ENCODE measurements at regions not wholly inside any gene's neighbourhood (a gene's known extent, or its start where the extent isn't known, plus 50 kb on each side); places are given as distances from the start of the nearest gene placed in this dataset.

DNA sequence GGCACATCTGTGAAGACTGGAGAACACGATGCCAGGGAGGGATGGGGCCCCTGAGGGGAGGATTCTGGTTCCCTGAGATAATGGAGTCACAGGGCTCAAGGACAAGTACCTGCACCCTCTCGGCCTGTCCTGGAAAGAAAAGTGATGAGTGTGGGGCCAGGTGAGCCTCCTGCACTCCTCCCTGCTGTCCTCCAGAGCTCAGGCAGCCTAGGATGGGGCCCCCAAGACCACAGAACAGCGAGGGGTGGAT, 101.3 kb upstream of the TNRC6C start:
- Histone ChIP-seq H2AFZ (ENCODE audit: low read length) (no peak overlapping the region), H3K27me3 (ENCODE audit: control insufficient read depth in 3 of 3, insufficient read depth in 3 of 3, low read depth in 1 of 3, low read length in 3 of 3) (peaks cover 0 to 5% (median 0%) of the 10 kb centered on the region in 3 experiments), H3K14ac (ENCODE audit: low read length) (no peak overlapping the region), H3K4me3 (ENCODE audit: low read length in 2 of 2) (no peak overlapping the region), H2BK12ac (ENCODE audit: low read length) (no peak overlapping the region), H3K27ac (replicated peaks; ENCODE audit: low read length) (no peak overlapping the region), H3K4ac (ENCODE audit: low read length) (no peak overlapping the region), H2BK120ac (ENCODE audit: low read depth, low read length) (no peak overlapping the region), H3K79me1 (ENCODE audit: low read depth, low read length) (no peaks in the 10 kb centered on the region), H3K4me1 (ENCODE audit: control insufficient read depth in 2 of 2, insufficient read depth in 1 of 2, low read depth in 1 of 2, low read length in 2 of 2) (peaks cover 0 to 4% of the 10 kb centered on the region in 2 donors), H3K9me3 (replicated peaks in 1 of 2; ENCODE audit: control insufficient read depth in 2 of 2, insufficient read depth in 1 of 2, low read depth in 1 of 2, low read length in 2 of 2) (peaks cover 0 to 3% of the 10 kb centered on the region in 2 donors), H3K23ac (ENCODE audit: low read depth, low read length, poor library complexity) (no peak overlapping the region), H2AK5ac (ENCODE audit: low read depth, low read length) (peak overlapping the region; percentile 79), H4K91ac (ENCODE audit: low read depth, low read length, poor library complexity) (no peak overlapping the region), H2BK15ac (ENCODE audit: low read length) (no peak overlapping the region), H3K4me2 (ENCODE audit: insufficient read depth, low read length, poor library complexity, severe bottlenecking) (no peak overlapping the region), H4K8ac (ENCODE audit: low read depth, low read length) (no peak overlapping the region), H2BK5ac (ENCODE audit: low read length) (no peak overlapping the region), H3K9ac (ENCODE audit: low read depth, low read length, poor library complexity) (no peak overlapping the region), H3K36me3 (replicated peaks in 1 of 2; ENCODE audit: control insufficient read depth in 2 of 2, insufficient read depth in 2 of 2, low read length in 2 of 2) (no peaks in the 10 kb centered on the region), H3K18ac (ENCODE audit: low read length) (peak overlapping the region; percentile 22)
- no peak for DNase-seq (ENCODE audit: low spot score)
- WGBS, 2 donors (ENCODE audit: extremely low coverage in 2 of 2, insufficient read length in 2 of 2, insufficient replicate concordance in 1 of 2), result no CpG with 5 or more reads among the region's 3 CpGs

DNA sequence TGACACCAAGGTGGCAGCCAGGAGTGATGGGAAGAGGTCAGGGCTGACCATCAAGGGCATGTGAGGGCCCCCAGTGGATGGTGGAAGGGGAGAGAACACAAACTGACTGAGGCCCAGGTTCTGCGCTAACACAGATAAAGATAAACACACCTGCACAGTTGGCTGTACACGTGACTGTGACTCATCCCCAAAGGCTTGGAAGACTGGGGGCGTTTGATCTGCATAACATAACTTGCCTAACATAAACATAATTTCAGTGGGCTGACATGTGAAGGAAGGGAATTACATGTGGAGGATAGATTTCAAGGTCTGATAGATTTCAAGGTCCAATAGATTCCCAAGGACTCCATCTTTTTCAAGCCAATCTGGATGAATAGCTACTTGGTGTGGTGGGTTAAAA, 100.9 kb upstream of the TNRC6C start:
- WGBS, 2 donors (ENCODE audit: extremely low coverage in 2 of 2, insufficient read length in 2 of 2, insufficient replicate concordance in 1 of 2), result no CpG with 5 or more reads among the region's 3 CpGs

DNA sequence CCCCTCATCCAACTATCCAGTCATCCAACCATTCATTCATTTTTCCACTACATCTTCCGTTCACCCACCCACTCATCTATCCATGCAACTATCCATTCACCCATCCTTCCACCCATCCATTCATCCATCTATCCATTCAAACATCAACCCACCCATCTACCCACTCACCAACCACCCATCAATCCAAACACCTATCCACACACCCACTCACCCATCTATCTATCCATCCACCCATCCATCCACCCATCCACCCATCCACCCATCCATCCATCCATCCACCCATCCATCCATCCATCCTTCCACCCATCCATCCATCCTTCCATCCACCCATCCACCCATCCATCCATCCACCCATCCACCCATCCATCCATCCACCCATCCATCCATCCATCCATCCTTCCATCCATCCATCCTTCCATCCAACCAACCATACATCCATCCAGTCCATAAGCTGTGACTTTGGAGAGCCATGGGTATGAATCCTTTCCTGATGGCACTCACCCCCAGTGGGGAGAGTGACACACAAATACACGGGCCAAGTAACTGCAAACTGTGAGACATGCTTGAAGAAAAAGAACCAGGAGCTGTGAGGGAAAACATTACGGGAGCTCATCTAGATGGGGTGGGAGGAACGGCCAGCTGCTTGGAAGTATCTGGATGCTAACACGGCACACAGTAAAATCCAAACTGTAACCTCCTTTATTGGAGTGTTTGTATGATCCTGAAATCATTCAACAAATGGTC, 100.0 kb upstream of the TNRC6C start:
- H3K36me3 ChIP-seq (replicated peaks in 1 of 2; ENCODE audit: control insufficient read depth in 2 of 2, insufficient read depth in 2 of 2, low read length in 2 of 2), result no peaks in the 10 kb centered on the region
- no peaks in the 10 kb centered on the region for H3K4me1 ChIP-seq (ENCODE audit: control insufficient read depth in 2 of 2, insufficient read depth in 1 of 2, low read depth in 1 of 2, low read length in 2 of 2)
- H4K91ac ChIP-seq (ENCODE audit: low read depth, low read length, poor library complexity), result no peak overlapping the region
- H2BK5ac ChIP-seq (ENCODE audit: low read length), result no peak overlapping the region
- no peak overlapping the region for H2AFZ ChIP-seq (ENCODE audit: low read length)
- no peak overlapping the region for H3K14ac ChIP-seq (ENCODE audit: low read length)
- no peak overlapping the region for H3K4me2 ChIP-seq (ENCODE audit: insufficient read depth, low read length, poor library complexity, severe bottlenecking)
- no peak overlapping the region for H3K4ac ChIP-seq (ENCODE audit: low read length)
- H3K23ac ChIP-seq (ENCODE audit: low read depth, low read length, poor library complexity), result no peak overlapping the region
- no peak overlapping the region for H3K18ac ChIP-seq (ENCODE audit: low read length)
- no peak overlapping the region for H3K27ac ChIP-seq (replicated peaks; ENCODE audit: low read length)
- no peak overlapping the region for H2BK12ac ChIP-seq (ENCODE audit: low read length)
- H3K27me3 ChIP-seq (ENCODE audit: control insufficient read depth in 3 of 3, insufficient read depth in 3 of 3, low read depth in 1 of 3, low read length in 3 of 3), result peaks cover 0 to 5% (median 0%) of the 10 kb centered on the region in 3 experiments
- no peak overlapping the region for H2BK120ac ChIP-seq (ENCODE audit: low read depth, low read length)
- 100% methylated on average over 1 of the region's 5 CpGs; no CpG with 5 or more reads in 1 of the 2 donors for WGBS, 2 donors (ENCODE audit: extremely low coverage in 2 of 2, insufficient read length in 2 of 2, insufficient replicate concordance in 1 of 2)
- H3K4me3 ChIP-seq (ENCODE audit: low read length in 2 of 2), result no peak overlapping the region
- no peak overlapping the region for H2AK5ac ChIP-seq (ENCODE audit: low read depth, low read length)
- H2BK15ac ChIP-seq (ENCODE audit: low read length), result no peak overlapping the region
- DNase-seq (ENCODE audit: low spot score), result no peak
- no peak overlapping the region for H3K9ac ChIP-seq (ENCODE audit: low read depth, low read length, poor library complexity)
- no peak overlapping the region for H4K8ac ChIP-seq (ENCODE audit: low read depth, low read length)
- H3K79me1 ChIP-seq (ENCODE audit: low read depth, low read length), result no peaks in the 10 kb centered on the region
- peaks cover 0 to 3% of the 10 kb centered on the region in 2 donors for H3K9me3 ChIP-seq (replicated peaks in 1 of 2; ENCODE audit: control insufficient read depth in 2 of 2, insufficient read depth in 1 of 2, low read depth in 1 of 2, low read length in 2 of 2)

More for the DNA sequence above, 100.9 kb upstream of the TNRC6C start:
- H3K27me3 ChIP-seq (ENCODE audit: control insufficient read depth in 3 of 3, insufficient read depth in 3 of 3, low read depth in 1 of 3, low read length in 3 of 3), result peaks cover 0 to 5% (median 0%) of the 10 kb centered on the region in 3 experiments
- no peak overlapping the region for H3K4me2 ChIP-seq (ENCODE audit: insufficient read depth, low read length, poor library complexity, severe bottlenecking)
- H3K27ac ChIP-seq (replicated peaks; ENCODE audit: low read length), result no peak overlapping the region
- H3K4me1 ChIP-seq (ENCODE audit: control insufficient read depth in 2 of 2, insufficient read depth in 1 of 2, low read depth in 1 of 2, low read length in 2 of 2), result no peaks in the 10 kb centered on the region
- no peaks in the 10 kb centered on the region for H3K36me3 ChIP-seq (replicated peaks in 1 of 2; ENCODE audit: control insufficient read depth in 2 of 2, insufficient read depth in 2 of 2, low read length in 2 of 2)
- no peak overlapping the region for H3K4ac ChIP-seq (ENCODE audit: low read length)
- H2AK5ac ChIP-seq (ENCODE audit: low read depth, low read length), result no peak overlapping the region
- H3K9me3 ChIP-seq (replicated peaks in 1 of 2; ENCODE audit: control insufficient read depth in 2 of 2, insufficient read depth in 1 of 2, low read depth in 1 of 2, low read length in 2 of 2), result peaks cover 0 to 3% of the 10 kb centered on the region in 2 donors
- H2BK15ac ChIP-seq (ENCODE audit: low read length), result no peak overlapping the region
- H2BK12ac ChIP-seq (ENCODE audit: low read length), result no peak overlapping the region
- H3K14ac ChIP-seq (ENCODE audit: low read length), result no peak overlapping the region
- DNase-seq (ENCODE audit: low spot score), result no peak
- H3K23ac ChIP-seq (ENCODE audit: low read depth, low read length, poor library complexity), result no peak overlapping the region
- H3K18ac ChIP-seq (ENCODE audit: low read length), result no peak overlapping the region
- H2AFZ ChIP-seq (ENCODE audit: low read length), result no peak overlapping the region
- H2BK120ac ChIP-seq (ENCODE audit: low read depth, low read length), result no peak overlapping the region
- H3K4me3 ChIP-seq (ENCODE audit: low read length in 2 of 2), result no peak overlapping the region
- H4K91ac ChIP-seq (ENCODE audit: low read depth, low read length, poor library complexity), result no peak overlapping the region
- no peak overlapping the region for H4K8ac ChIP-seq (ENCODE audit: low read depth, low read length)
- H3K79me1 ChIP-seq (ENCODE audit: low read depth, low read length), result no peaks in the 10 kb centered on the region
- H2BK5ac ChIP-seq (ENCODE audit: low read length), result no peak overlapping the region
- H3K9ac ChIP-seq (ENCODE audit: low read depth, low read length, poor library complexity), result no peak overlapping the region

DNA sequence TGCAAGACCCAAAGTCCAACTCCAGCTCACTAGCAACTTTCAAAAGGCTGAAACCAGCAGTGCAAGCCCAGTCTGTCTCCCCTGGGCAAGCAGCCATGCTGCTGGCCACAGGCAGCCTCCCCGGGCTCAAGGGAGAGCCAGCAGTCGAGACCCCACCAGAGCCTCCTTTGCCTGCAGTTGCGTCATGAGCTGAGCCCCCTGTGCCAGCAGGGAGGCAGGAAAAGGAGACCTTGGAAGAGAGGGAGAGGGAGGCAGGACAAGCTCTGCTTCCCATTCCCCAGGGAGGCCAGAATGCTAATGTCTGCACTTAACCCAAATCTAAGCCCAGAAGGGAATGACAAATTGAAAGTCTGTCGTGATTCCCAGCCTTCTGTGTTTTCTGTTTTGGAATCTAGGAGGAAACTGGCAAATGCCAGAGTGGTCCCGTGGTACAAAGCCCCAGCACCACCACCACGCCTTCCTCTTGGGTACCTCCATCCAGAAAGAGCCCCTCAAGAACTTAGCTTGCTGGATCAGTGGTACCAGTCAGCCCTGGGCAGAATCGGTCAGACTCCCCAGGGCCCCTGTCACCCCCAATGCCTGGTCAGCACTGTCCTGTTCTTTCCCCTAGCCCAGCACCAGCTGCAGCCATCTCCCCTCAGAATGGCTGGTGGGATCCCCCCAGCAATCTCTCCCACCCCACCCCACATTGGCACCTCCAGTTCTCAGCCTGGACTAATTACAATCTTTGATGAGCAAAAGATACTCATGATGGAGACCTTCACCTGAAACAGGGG, 99.3 kb upstream of the TNRC6C start:
- H2AFZ ChIP-seq (ENCODE audit: low read length), result no peak overlapping the region
- H3K9me3 ChIP-seq (replicated peaks in 1 of 2; ENCODE audit: control insufficient read depth in 2 of 2, insufficient read depth in 1 of 2, low read depth in 1 of 2, low read length in 2 of 2), result peaks cover 0 to 3% of the 10 kb centered on the region in 2 donors
- H4K91ac ChIP-seq (ENCODE audit: low read depth, low read length, poor library complexity), result no peak overlapping the region
- no peak overlapping the region for H4K8ac ChIP-seq (ENCODE audit: low read depth, low read length)
- WGBS, 2 donors (ENCODE audit: extremely low coverage in 2 of 2, insufficient read length in 2 of 2, insufficient replicate concordance in 1 of 2), result no CpG with 5 or more reads among the region's 7 CpGs
- H3K36me3 ChIP-seq (replicated peaks in 1 of 2; ENCODE audit: control insufficient read depth in 2 of 2, insufficient read depth in 2 of 2, low read length in 2 of 2), result no peaks in the 10 kb centered on the region
- H3K4ac ChIP-seq (ENCODE audit: low read length), result no peak overlapping the region
- H2BK5ac ChIP-seq (ENCODE audit: low read length), result peak overlapping the region; percentile 55
- no peak overlapping the region for H3K23ac ChIP-seq (ENCODE audit: low read depth, low read length, poor library complexity)
- no peak for DNase-seq (ENCODE audit: low spot score)
- no peak overlapping the region for H3K14ac ChIP-seq (ENCODE audit: low read length)
- H3K79me1 ChIP-seq (ENCODE audit: low read depth, low read length), result no peaks in the 10 kb centered on the region
- no peak overlapping the region for H2BK12ac ChIP-seq (ENCODE audit: low read length)
- peaks cover 0 to 9% (median 0%) of the 10 kb centered on the region in 3 experiments for H3K27me3 ChIP-seq (ENCODE audit: control insufficient read depth in 3 of 3, insufficient read depth in 3 of 3, low read depth in 1 of 3, low read length in 3 of 3)
- H2AK5ac ChIP-seq (ENCODE audit: low read depth, low read length), result no peak overlapping the region
- peak overlapping the region; percentile 44 for H3K18ac ChIP-seq (ENCODE audit: low read length)
- no peak overlapping the region for H2BK15ac ChIP-seq (ENCODE audit: low read length)
- H3K9ac ChIP-seq (ENCODE audit: low read depth, low read length, poor library complexity), result no peak overlapping the region
- peaks cover 0 to 2% of the 10 kb centered on the region in 2 donors for H3K4me1 ChIP-seq (ENCODE audit: control insufficient read depth in 2 of 2, insufficient read depth in 1 of 2, low read depth in 1 of 2, low read length in 2 of 2)
- H3K4me3 ChIP-seq (ENCODE audit: low read length in 2 of 2), result no peak overlapping the region
- H2BK120ac ChIP-seq (ENCODE audit: low read depth, low read length), result peak overlapping the region; percentile 64
- H3K27ac ChIP-seq (replicated peaks; ENCODE audit: low read length), result no peak overlapping the region
- H3K4me2 ChIP-seq (ENCODE audit: insufficient read depth, low read length, poor library complexity, severe bottlenecking), result no peak overlapping the region
